Stimulated activated CD4-positive, alpha-beta T cell treated with anti-CD3 and anti-CD28 coated beads, Interleukin-4, amount 100 ng/mL, for 4 hours (primary cell): ENCODE measurements at regions not wholly inside any gene's neighbourhood (a gene's known extent, or its start where the extent isn't known, plus 50 kb on each side); places are given as distances from the start of the nearest gene placed in this dataset.
A peak's percentile ranks its signal among the peaks of the same experiment; 100 is the strongest.

Experiments used
- DNase-seq, 2 experiments: peaks; one replicate each; pipeline ENCODE4 v3.0.0-alpha.2; 2020

GRCh38 chr2:172334988-172335387 is 92.4 kb upstream of the ITGA6 start:
- DNase-seq = no peak

DNA sequence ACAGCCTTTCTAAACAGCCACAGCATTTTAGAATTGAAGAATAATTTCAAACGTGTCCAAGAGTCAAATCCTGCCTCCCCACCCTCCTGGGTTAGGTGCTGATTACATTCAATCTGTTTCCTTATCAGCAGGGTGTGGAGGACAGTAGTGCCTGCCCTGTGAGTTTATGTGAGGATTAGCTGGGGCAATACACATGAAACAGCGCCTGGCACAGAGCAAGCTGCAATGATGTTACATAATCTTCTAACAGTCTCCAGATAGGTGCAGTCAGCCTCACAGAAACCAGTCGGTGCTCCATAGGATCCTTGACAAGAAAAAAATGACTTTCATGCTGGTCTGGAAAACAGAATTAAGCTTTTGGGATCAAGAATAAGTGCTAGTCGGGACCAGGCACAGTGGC is 91.7 kb upstream of the ITGA6 start:
- DNase-seq = no peak

DNA sequence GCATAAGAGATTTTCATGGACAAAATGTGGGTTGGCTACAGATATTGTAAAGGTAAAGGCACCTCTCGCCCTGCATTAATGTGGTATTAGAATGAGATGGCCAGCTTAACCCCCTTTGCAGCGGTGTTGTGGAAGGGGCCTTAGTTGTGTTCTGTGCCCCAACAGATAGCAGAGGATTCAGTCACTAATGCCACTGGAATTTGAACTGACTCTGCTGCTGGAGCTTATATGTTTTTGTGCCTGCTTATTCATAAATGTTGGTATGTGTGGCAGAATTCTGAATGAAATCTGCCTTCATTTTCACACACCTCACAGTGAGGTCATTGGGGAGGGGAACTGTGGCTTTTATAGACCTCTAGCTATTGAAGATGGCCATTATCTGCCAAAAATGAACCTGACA is 90.7 kb upstream of the ITGA6 start:
- DNase-seq = no peak

GRCh38 chr2:172339371-172340010 is 87.9 kb upstream of the ITGA6 start:
- peak; percentile 1 to 5 for DNase-seq

- DNase-seq = no peak
These were observed 87.0 kb upstream of the ITGA6 start for GRCh38 chr2:172340394-172340793.

DNA sequence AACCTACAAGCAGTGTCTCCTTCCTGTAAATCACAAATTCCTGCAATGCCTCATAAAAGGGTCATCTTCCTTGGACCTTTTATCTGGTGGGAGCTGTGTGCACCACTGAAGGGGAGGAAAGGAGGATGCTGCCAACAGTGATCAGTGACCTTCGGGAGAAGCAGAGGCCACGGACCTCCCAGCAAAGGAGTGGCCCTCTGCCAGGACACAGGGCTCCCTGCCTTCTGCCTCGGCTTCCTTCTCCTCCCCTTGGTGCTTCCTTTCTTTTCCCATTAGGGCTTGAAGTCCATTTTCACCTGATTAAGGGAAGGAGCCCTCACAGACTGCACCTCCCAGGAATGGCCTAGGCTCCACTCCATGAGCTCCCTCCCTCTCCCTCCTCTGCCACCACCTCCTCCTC is 85.3 kb upstream of the ITGA6 start:
- DNase-seq = no peak

- no peak for DNase-seq
These were observed 84.8 kb upstream of the ITGA6 start for GRCh38 chr2:172342611-172343010.

DNA sequence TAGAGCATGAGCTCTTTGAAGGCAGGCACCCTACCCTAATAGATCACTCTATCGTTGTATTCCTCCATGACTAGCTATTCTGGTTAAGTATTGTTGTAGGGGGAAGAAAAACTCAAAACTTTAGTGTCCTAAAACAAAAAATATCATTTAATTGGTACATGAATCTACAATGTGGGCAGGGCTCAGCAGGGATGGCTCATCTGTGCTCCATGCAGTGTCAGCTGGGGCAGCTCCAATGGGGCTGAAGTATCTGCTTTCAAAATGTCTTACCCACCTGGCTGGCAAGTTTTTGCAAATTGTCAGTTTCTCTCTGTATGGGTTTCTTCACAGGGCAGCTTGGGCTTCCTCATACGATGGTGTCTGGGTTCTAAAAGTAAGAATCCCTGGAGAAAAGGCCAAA is 83.2 kb upstream of the ITGA6 start:
- DNase-seq = no peak

DNA sequence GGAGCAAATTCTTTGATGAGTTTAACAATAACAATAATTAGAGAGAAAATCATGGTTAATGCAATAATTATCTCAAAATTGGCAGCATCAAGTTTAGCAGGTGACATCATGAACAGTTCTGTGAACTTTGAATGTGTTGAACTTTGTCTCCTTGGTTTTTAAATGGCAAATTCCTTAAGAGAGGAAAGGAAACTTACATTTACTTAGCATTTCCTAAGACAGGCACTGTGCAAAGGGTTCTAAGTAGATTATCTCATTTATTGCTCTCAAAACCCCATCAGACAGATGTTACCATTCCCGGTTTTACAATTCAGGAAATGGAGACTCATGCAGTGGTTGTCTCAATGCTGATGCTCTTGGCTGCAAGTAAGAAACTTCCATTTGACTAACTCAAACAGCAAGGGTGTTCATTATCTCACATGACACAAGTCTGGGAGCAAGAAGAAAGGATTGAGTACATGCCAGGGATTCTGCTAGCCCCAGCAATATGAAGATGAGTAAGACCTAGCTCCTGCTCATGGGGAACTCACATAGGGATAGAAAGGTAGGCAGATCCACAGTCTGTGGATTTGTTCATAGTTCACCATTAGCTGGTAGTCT is 81.3 kb upstream of the ITGA6 start:
- DNase-seq = no peak

- no peak for DNase-seq
These were observed 78.7 kb upstream of the ITGA6 start for GRCh38 chr2:172348555-172349288.

- DNase-seq = no peak
These were observed 76.4 kb upstream of the ITGA6 start for GRCh38 chr2:172350839-172351479.

DNA sequence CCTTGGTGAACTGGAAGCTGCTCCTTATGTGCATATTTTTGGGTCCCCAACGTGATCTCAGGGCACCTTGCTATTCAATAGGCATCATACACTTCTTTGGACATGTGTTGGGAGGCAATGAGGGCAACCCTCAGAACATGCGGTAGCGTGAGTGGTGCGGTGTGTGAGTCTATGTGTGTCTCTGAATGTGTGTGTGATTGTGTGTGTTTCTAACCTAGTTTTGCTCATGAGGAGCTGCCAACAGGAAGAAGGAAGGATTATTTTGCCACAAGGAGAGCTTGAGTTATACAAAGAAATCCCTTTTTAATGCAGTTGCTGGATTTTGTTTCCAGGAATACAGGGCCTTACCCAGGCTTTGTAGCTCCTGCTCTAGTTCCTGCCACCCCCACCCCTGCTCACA is 75.8 kb upstream of the ITGA6 start:
- no peak for DNase-seq

GRCh38 chr2:172354347-172354746 is 73.0 kb upstream of the ITGA6 start:
- DNase-seq = no peak

- no peak for DNase-seq
These were observed 69.9 kb upstream of the ITGA6 start for GRCh38 chr2:172357442-172357841.

- DNase-seq = no peak
These were observed 68.5 kb upstream of the ITGA6 start for GRCh38 chr2:172358691-172359556.

DNA sequence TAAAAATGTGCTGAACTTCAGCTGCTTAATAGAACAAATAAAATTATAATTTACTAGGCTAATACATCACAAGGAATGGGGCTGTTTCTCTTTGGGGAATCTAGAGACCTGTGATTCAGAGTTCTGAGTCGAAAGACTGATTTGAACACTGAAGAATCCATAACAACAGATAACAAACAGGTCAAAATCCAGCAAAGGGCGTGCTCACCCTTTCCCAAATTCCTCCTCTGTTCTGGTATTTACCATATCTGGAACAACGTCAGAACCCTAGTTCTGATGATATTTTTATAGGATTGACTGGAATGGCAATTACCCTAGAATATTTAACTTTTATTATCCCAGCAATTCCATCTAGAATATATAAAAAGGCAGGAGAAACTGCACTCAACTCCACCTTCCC is 66.0 kb upstream of the ITGA6 start:
- DNase-seq = no peak

DNA sequence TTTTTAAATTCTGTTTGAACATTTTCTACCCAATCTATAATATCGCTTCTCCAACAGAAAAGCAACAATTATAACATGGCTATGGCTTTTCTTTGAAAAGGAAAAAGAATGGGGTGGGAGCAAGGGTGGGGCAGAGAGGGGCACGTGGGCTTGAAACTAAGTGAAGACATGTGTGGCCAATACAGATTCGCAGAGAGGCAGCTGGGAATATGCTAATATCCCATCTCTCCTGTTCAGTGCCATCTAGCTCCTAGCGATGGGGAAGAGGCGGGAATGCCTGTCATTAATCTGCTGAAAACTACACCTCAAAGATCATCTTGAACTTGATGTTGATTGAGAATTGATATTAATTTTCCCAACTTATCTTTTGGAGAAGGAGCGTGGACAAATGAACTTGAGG is 65.5 kb upstream of the ITGA6 start:
- no peak for DNase-seq

GRCh38 chr2:172364261-172364660 is 63.1 kb upstream of the ITGA6 start:
- DNase-seq = no peak

DNA sequence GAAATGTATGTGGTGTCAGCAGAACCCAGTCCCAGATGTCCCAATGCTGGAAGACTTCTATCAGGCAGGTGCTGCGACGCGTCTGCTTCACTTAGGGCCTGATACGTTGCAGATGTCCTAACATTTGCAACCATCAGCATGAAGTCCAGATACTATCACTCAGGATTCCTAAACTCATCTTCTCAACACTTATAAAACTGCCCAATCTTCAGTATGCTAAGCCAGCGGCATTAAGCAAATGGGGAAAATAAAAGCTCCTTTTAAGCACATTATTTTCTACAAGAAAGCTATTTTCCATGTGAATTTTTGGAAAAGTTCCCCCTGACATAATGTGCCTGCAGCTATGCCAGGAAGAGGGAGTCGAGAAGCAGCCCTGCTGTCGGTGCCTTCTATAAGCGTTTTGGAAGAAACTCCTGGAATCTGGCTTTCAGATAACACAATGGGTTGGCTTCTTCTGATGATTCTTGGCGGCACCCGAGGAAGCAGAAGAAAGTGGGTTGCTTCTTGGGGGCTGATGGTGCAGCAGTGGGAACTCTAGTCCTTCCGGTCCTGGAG is 60.7 kb upstream of the ITGA6 start:
- DNase-seq = no peak

- no peak for DNase-seq
These were observed 56.4 kb upstream of the ITGA6 start for GRCh38 chr2:172370821-172371455.

DNA sequence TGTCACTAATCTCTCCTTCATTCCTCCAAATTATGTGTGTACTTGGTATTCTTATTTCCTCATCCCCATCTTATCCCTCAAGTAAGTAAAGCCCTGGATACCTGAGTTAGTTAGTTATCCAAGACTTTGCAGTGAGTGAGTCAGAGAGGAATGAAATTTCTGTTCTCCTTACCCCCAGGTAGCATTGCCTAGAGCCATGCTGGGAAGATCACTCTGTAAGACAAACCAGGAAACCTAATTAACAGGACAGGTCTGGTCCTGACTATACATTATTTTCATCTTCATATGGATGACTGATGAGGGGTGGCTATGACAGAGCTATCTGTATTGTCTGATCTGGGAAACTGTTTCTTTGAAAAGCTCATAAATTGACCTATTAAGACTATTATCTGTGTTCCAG is 55.0 kb upstream of the ITGA6 start:
- DNase-seq = no peak

DNA sequence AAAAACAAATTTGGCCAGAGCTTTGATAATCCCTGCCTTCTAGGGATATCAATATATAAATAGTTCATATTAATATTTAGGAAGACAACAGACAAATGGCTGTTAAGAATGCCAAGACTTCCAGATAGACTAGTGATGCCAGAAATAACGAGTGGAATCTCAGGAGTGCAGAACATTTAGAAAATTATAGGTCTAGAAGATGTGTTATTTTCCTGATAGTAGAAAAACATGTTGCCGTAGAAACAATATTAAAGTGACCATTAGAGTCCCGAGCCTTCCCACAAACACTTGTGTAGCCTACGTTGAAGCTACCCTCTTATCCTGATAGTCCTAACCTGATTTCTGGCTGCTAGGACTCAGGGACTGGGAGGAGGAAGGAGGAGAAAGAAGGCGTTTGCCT is 54.3 kb upstream of the ITGA6 start:
- no peak for DNase-seq
